ENCODE measurements at regions not wholly inside any gene's neighbourhood (a gene's known extent, or its start where the extent isn't known, plus 50 kb on each side); places are given as distances from the start of the nearest gene placed in this dataset.

DNA sequence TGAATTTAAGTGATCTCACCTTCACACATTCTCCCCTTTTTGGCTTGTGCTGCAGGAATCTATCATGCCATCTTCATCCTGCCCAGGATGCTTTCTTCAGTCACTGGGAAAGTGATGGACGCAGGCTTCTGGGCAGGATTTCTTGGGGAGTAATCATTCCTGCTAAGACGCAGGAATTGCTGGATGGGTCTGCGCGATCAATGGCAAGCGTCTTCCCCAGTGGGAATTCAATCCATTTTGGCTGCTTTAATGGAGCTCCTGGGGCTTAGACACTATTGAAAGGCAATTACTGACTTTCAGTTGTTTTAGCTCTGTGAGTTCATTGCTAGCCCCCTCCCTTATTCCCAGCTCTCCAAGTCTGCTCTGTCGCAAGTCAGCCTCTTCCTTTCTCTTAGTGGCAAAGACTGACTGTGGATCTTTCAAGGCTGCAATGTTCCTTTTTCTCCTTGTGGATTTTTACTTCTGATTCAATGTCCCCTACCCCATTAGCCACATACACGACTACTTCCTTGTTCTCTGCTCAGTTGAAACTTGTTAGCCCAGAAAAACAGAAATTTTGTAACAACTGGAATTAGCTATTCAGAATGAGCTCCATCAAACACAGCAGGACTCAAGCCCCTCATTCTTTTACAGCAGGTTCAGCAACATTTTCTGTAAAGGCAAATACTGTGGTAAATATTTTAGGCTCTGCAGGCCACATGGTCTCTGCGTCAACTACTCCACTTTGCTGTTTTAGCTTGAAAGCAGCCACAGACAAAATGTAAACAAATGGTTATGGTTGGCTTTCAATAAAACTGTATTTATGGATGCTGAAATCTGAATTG is 154.9 kb downstream of the ASB9 start:
- no peak overlapping the region for H3K4me3 ChIP-seq (ENCODE audit: low read depth, low read length)
- DNase-seq (ENCODE audit: low read depth): no peak
- TF ChIP-seq, protein P1, sequence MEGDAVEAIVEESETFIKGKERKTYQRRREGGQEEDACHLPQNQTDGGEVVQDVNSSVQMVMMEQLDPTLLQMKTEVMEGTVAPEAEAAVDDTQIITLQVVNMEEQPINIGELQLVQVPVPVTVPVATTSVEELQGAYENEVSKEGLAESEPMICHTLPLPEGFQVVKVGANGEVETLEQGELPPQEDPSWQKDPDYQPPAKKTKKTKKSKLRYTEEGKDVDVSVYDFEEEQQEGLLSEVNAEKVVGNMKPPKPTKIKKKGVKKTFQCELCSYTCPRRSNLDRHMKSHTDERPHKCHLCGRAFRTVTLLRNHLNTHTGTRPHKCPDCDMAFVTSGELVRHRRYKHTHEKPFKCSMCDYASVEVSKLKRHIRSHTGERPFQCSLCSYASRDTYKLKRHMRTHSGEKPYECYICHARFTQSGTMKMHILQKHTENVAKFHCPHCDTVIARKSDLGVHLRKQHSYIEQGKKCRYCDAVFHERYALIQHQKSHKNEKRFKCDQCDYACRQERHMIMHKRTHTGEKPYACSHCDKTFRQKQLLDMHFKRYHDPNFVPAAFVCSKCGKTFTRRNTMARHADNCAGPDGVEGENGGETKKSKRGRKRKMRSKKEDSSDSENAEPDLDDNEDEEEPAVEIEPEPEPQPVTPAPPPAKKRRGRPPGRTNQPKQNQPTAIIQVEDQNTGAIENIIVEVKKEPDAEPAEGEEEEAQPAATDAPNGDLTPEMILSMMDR (IDR thresholded peaks at IDR 0.05; ENCODE audit: insufficient read depth, low read length, poor library complexity, severe bottlenecking): no peak
- no peaks in the 10 kb centered on the region for H3K36me3 ChIP-seq (ENCODE audit: control insufficient read depth, insufficient read depth, low read length)
- no peaks in the 10 kb centered on the region for H3K27me3 ChIP-seq (ENCODE audit: control insufficient read depth, insufficient read depth, low read length)

DNA sequence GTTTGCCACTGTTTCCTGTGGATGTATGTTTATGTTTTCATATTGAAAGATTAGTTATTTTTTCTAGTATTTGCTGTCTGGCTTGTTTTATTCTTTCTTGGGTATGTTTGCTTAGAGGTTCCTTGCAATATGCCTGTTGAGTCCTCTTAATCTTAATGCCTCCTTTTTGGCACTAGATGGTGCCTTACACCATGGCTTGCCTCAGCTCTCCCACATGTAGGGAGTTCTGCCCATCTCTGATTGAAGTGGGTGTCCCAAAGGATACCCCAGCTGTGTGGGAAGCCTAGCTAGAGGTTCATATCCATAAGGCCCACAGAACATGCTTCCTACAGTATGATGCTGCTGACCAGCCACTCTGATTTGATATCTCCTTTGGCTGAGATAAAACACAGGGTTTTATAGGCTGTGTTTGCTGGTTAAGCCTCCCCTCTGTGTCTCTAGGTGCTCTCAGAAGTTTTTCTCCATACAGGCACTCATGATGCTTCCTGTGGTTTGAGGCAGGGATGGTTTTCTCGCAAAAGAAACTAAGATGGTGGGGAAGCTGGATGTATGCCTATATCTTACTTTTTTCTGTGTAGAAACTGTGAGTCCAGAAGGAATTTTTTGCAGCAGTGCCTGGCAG is 162.4 kb downstream of the ASB9 start:
- no peaks in the 10 kb centered on the region for H3K36me3 ChIP-seq (ENCODE audit: control insufficient read depth, insufficient read depth, low read length)
- TF ChIP-seq, protein P1 (IDR thresholded peaks at IDR 0.05; ENCODE audit: insufficient read depth, low read length, poor library complexity, severe bottlenecking): no peak
- DNase-seq (ENCODE audit: low read depth): no peak
- no peaks in the 10 kb centered on the region for H3K27me3 ChIP-seq (ENCODE audit: control insufficient read depth, insufficient read depth, low read length)
- H3K4me3 ChIP-seq (ENCODE audit: low read depth, low read length): no peak overlapping the region

DNA sequence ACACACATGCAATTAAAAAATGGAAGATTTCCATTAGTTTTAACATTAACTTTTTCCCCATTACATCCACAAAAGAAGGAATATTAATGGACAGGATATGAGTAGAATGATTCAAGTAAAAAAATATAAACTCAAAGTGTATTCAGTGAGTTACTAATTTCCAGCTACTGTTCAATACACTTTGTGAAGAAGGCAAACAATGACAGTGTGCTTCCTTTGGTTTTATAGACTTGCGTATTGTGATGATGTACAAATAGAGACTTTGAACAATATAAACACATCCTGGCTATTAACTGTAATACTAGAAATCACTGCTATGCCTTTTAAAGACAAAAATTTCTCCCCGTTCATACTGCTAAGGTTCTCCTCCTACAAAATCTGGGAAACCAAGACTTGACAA is 171.4 kb downstream of the ASB9 start:
- H3K36me3 ChIP-seq (ENCODE audit: control insufficient read depth, insufficient read depth, low read length): no peaks in the 10 kb centered on the region
- TF ChIP-seq, protein P1 (IDR thresholded peaks at IDR 0.05; ENCODE audit: insufficient read depth, low read length, poor library complexity, severe bottlenecking): no peak
- H3K4me3 ChIP-seq (ENCODE audit: low read depth, low read length): no peak overlapping the region
- H3K27me3 ChIP-seq (ENCODE audit: control insufficient read depth, insufficient read depth, low read length): no peaks in the 10 kb centered on the region
- DNase-seq (ENCODE audit: low read depth): no peak

DNA sequence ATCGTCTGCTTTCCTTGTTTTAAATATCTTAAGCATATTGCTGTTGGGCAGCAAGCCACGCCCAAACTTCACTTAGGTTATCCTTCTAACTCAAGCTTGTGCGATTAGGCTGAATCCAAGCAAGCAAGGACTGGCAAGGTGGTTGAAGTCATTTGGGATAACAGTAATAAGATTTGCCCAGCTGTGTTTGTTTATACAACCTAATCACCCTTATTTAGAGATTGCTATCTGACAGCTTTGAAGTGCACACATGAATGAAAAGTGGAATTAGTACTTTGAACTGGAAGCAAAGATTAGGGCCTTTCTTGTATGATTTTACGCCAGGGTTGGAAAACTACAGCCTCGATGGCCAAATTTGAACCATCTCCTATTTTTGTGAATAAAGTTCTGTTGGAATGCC is 182.1 kb downstream of the ASB9 start:
- Histone ChIP-seq H3K4me3 (ENCODE audit: low read depth, low read length) (no peak overlapping the region), H3K36me3 (ENCODE audit: control insufficient read depth, insufficient read depth, low read length) (no peaks in the 10 kb centered on the region), H3K27me3 (ENCODE audit: control insufficient read depth, insufficient read depth, low read length) (no peaks in the 10 kb centered on the region)
- TF ChIP-seq, protein P1 (IDR thresholded peaks at IDR 0.05; ENCODE audit: insufficient read depth, low read length, poor library complexity, severe bottlenecking): no peak
- no peak for DNase-seq (ENCODE audit: low read depth)

DNA sequence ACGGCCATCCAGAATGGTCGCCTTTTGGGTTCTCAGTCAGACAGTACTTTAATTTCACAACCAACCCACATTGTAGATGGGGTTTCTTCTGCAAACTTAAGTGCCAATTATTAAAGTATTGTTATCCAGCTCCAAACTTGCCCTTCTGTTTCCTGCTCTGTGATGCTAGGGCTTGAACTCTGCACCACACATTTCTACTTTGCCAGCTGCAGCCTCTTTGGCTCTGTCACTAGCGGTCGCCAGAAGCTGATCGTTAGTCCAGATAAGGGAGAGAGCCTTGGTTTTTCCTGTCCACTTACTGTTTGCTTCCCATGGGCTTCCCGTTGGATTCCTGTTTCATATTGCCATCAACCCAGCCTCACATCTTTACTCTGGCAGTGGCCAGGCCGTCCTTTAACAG is 196.6 kb downstream of the ASB9 start:
- H3K4me3 ChIP-seq (ENCODE audit: low read depth, low read length): no peak overlapping the region
- no peaks in the 10 kb centered on the region for H3K36me3 ChIP-seq (ENCODE audit: control insufficient read depth, insufficient read depth, low read length)
- TF ChIP-seq, protein P1 (IDR thresholded peaks at IDR 0.05; ENCODE audit: insufficient read depth, low read length, poor library complexity, severe bottlenecking): no peak
- no peak for DNase-seq (ENCODE audit: low read depth)
- no peaks in the 10 kb centered on the region for H3K27me3 ChIP-seq (ENCODE audit: control insufficient read depth, insufficient read depth, low read length)
